Natural killer cell treated with Interleukin-12 subunit alpha and Interleukin-12 subunit beta and Interleukin-15 and Interleukin-18, amount 100 ng/mL, for 72 hours (primary cell): ENCODE measurements at regions not wholly inside any gene's neighbourhood (a gene's known extent, or its start where the extent isn't known, plus 50 kb on each side); places are given as distances from the start of the nearest gene placed in this dataset.

Source experiments
- ATAC-seq, 2 donors: fragments of 150-1000 bp; cut with Tn5 transposase in 1 of 2; sonication (Bioruptor Pico), chemical (Tn5 transposase) in 1 of 2; 2 replicates each; pipeline ENCODE4 v1.10.0; 2021
- DNase-seq: peaks from one replicate; pipeline ENCODE4 v3.0.0; 2022; ENCODE audit warnings: low spot score
- H3K27ac Mint-ChIP-seq, 2 donors: 1 replicate in 1 of 2; 2 replicates in 1 of 2; pipeline ENCODE4 v1.8.0; 2022; ENCODE audit warnings: mixed read lengths in 2 of 2, mild to moderate bottlenecking in 1 of 2, moderate library complexity in 1 of 2
- H3K27me3 Mint-ChIP-seq, 2 donors: 1 replicate in 1 of 2; 2 replicates in 1 of 2; pipeline ENCODE4 v1.8.0; 2022; ENCODE audit warnings: mixed read lengths in 2 of 2
- H3K36me3 Mint-ChIP-seq: one replicate; pipeline ENCODE4 v1.8.0; 2022; ENCODE audit warnings: mixed read lengths
- H3K4me1 Mint-ChIP-seq, 2 donors: 1 replicate in 1 of 2; 2 replicates in 1 of 2; pipeline ENCODE4 v1.8.0; 2022; ENCODE audit warnings: low read depth in 2 of 2, mixed read lengths in 2 of 2, mild to moderate bottlenecking in 1 of 2
- H3K4me3 Mint-ChIP-seq: one replicate; pipeline ENCODE4 v1.8.0; 2022; ENCODE audit warnings: mixed read lengths
- H3K9me3 Mint-ChIP-seq: 2 replicates; pipeline ENCODE4 v1.8.0; 2022; ENCODE audit warnings: mixed read lengths

DNA sequence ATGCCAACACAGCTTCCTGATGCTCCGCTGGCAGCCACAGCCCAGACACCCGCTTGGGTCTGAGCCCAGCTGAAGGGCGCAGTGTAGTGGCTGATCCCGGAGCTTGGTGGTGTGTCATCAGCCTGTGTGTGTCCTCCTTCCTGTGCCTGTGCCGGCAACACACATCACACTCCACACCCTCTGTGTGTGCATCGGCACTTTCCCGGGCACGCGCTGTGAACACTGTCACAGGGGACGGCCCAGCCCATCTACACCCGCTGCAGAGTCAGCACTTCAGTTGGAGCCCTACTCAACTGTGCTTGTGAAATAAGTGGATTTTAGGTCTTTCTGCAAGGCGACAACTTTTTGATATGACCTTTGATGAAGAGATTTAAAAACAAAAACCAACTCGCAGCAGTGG lies 189.4 kb downstream of the IRX2 start:
- no peak for DNase-seq
- no peaks in the 10 kb centered on the region for H3K36me3 Mint-ChIP-seq
- peaks cover 6% of the 10 kb centered on the region for H3K9me3 Mint-ChIP-seq
- no peak overlapping the region for H3K27ac Mint-ChIP-seq
- no peak overlapping the region for H3K4me3 Mint-ChIP-seq
- H3K4me1 Mint-ChIP-seq, result no peaks in the 10 kb centered on the region
- ATAC-seq, result no peak
- no peaks in the 10 kb centered on the region for H3K27me3 Mint-ChIP-seq

DNA sequence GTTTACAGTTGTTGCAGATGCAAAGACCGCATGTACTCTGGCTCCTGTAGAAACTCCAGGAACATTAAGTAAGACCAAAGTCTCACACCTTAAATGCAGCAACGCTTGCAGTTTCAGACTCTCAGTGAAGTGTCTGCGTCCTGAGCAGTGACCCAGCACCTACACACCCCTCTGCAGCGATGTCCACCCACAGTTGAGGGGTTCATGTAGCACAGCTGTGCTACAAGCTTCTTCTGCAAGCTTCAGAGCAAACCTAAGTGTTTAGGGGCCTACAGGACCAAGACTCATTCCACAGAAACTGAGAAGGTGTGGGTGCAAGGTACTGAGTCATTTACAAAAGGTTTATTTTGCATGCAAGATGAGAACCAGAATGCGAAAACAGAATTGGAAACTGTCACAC lies 191.0 kb downstream of the IRX2 start:
- H3K27ac Mint-ChIP-seq, result no peak overlapping the region
- no peaks in the 10 kb centered on the region for H3K36me3 Mint-ChIP-seq
- no peak for DNase-seq
- no peaks in the 10 kb centered on the region for H3K27me3 Mint-ChIP-seq
- H3K4me1 Mint-ChIP-seq, result no peaks in the 10 kb centered on the region
- H3K9me3 Mint-ChIP-seq, result peaks cover 9% of the 10 kb centered on the region
- no peak overlapping the region for H3K4me3 Mint-ChIP-seq
- no peak for ATAC-seq

DNA sequence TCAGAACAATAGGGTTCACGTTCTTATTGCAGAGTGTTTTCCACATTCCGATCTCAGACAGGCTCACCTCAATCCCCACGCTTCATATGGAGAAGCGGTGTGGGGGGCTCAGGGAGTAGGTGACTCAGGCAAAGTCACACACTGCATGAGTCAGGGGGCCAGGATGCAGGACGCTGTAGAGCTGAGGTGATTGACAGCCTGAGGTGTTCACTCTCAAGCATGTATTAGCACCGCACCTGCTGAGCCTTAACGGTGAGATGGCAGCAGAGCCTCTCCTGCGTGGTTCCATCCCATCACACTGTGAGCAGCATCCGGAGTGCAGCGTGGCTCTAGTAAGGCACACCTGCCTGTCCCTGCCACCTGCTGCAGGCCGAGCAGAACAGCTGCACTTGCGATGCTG lies 194.0 kb downstream of the IRX2 start:
- no peaks in the 10 kb centered on the region for H3K27me3 Mint-ChIP-seq
- no peak overlapping the region for H3K27ac Mint-ChIP-seq
- DNase-seq, result no peak
- no peak for ATAC-seq
- peaks cover 20% of the 10 kb centered on the region for H3K36me3 Mint-ChIP-seq
- no peaks in the 10 kb centered on the region for H3K4me1 Mint-ChIP-seq
- peaks cover 27% of the 10 kb centered on the region for H3K9me3 Mint-ChIP-seq
- H3K4me3 Mint-ChIP-seq, result no peak overlapping the region

DNA sequence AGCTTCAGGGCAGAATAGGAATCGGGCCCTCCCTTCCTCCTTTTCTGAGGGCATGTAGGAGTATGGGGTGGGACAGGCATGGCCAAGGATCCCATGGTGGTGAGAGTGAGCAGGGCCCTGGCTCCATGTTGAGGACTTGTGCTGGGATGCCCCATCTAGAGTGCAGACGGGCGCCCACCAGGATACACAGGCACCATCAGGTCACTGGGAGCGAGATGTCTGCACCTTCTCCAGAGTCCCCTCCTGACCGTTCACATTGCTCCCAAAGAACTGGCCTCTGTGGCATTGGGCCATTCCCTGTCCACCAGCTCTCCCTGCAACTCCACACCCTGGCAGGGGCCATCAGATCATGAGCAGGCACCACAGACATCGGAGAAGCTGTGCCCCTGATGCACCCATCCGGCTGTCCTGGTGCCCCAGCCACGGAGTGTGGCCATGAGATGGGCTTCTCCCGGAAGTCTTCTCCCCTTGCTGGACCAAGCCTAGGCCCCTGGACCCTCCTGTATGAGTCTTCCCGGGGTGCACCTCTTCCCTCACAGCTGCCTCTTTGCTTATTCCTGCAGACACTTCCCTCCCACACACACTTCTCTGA lies 195.0 kb downstream of the IRX2 start:
- Mint-ChIP-seq H3K27ac (no peak overlapping the region), H3K9me3 (peaks cover 27% of the 10 kb centered on the region), H3K36me3 (peaks cover 20% of the 10 kb centered on the region), H3K27me3 (no peaks in the 10 kb centered on the region), H3K4me3 (no peak overlapping the region), H3K4me1 (no peaks in the 10 kb centered on the region)
- ATAC-seq, result peak; percentile 32 to 41
- DNase-seq, result no peak

DNA sequence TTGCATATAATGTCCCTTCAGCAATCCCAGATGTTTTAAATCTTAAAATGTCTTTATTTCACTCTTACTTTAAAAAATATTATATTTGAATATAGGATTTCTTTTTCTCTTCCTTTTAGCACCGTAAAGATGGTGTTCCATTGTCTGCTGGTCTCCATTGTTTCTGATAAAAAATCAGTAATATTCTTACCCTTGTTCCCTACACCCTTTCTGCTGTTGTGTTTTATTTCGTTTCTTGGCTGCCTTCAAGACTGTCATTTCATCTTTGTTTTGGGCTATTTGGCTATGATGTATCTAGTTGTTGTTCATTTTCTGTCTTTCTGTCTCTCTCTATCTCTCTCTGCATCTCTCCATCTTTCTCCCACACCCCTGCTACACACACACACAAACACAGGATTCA lies 197.9 kb downstream of the IRX2 start:
- H3K9me3 Mint-ChIP-seq, result peaks cover 24% of the 10 kb centered on the region
- H3K4me3 Mint-ChIP-seq, result no peak overlapping the region
- ATAC-seq, result no peak

DNA sequence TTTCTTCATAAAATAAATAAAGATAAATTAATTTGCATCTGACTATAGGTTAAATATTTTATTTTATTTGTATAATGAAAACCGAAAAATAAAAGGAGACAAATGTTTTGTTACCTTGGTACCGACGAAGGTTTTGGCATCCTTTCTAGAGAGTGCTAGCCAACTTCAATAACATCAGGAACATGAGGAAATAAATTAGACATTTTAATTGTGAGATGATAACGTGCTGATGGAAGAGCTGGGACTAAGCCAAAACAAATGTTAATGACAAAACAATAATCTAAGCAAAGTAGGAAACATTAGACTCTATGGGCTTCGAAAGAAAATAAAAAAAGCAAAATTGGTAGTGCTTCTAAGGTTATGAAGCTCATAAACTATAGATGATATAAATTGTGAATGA lies 201.0 kb downstream of the IRX2 start:
- Mint-ChIP-seq H3K36me3 (peaks cover 20% of the 10 kb centered on the region), H3K4me1 (no peaks in the 10 kb centered on the region), H3K27me3 (no peaks in the 10 kb centered on the region), H3K27ac (no peak overlapping the region), H3K4me3 (no peak overlapping the region), H3K9me3 (peaks cover 18% of the 10 kb centered on the region)
- ATAC-seq, result no peak
- DNase-seq, result no peak

More for the DNA sequence above, 197.9 kb downstream of the IRX2 start:
- H3K27ac Mint-ChIP-seq, result no peak overlapping the region
- DNase-seq, result no peak
- peaks cover 20% of the 10 kb centered on the region for H3K36me3 Mint-ChIP-seq
- no peaks in the 10 kb centered on the region for H3K27me3 Mint-ChIP-seq
- H3K4me1 Mint-ChIP-seq, result no peaks in the 10 kb centered on the region

DNA sequence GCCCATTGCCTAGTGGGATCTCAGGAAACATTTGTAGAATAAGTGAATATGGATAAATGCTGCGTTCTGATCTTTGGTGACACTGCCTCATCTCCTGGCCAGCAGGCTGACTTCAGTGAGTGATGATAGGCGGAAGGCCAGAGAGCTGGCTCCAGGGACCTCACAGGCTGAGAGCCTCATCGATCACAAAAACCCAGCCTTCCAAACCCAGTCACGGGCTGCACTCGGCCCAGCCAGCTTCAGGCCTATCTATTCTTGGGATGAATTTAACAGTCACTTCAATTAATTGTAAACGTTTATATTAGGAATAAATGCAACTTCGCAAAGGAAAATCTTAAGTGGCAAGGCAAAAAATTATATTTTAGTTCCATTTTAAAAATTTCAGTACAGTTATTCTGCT lies 201.6 kb downstream of the IRX2 start:
- peaks cover 14% of the 10 kb centered on the region for H3K9me3 Mint-ChIP-seq
- ATAC-seq (no peak), DNase-seq (no peak)
- no peak overlapping the region for H3K27ac Mint-ChIP-seq
- H3K27me3 Mint-ChIP-seq, result no peaks in the 10 kb centered on the region
- H3K4me1 Mint-ChIP-seq, result no peaks in the 10 kb centered on the region
- H3K4me3 Mint-ChIP-seq, result no peak overlapping the region
- H3K36me3 Mint-ChIP-seq, result peaks cover 15% of the 10 kb centered on the region

DNA sequence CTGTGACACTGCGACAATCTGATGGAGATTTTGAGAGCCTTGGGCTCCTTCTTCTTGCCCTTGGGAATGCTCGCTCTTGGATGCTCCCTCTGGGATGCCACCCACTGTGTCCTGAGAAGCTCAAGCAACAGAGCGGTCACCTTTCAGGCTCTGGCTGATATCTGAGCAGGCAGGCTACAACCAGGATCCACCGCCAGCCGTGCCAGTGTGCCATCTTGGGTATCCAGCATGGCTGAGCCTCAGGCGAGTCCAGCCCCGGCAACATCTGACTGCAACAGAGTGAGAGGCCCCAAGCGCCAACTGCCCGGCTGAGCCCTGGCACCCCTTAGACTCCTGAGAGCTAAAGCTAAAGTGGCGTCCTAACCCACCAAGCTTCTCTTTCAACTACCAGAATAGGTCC lies 202.1 kb downstream of the IRX2 start:
- H3K9me3 Mint-ChIP-seq, result peaks cover 8% of the 10 kb centered on the region
- peak in 1 of 2 donors; percentile 15 for ATAC-seq
- no peaks in the 10 kb centered on the region for H3K4me1 Mint-ChIP-seq
- no peak overlapping the region for H3K4me3 Mint-ChIP-seq
- peaks cover 9% of the 10 kb centered on the region for H3K36me3 Mint-ChIP-seq
- no peak overlapping the region for H3K27ac Mint-ChIP-seq
- no peaks in the 10 kb centered on the region for H3K27me3 Mint-ChIP-seq
- DNase-seq, result no peak

DNA sequence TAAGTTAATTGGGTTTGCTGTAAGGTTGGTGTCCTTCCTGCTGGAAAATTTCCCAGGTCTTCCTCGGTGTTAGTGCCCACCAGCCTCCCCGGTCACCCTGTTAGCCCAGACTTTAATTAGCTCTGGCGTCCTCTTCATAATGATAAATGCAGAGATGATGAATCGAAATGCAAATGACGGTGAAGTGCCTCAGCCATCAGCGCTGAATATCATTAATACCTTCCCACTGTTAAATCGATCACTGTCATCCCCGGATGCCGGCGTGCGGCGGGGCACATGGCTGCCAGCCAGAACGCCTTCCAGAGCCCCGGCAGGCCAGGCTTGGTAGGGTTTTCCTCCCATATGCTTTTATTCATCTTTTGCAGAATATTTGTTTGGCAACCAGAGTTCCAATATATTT lies 204.5 kb downstream of the IRX2 start:
- ATAC-seq, result no peak
- no peak for DNase-seq
- no peaks in the 10 kb centered on the region for H3K27me3 Mint-ChIP-seq
- H3K36me3 Mint-ChIP-seq, result no peaks in the 10 kb centered on the region
- no peaks in the 10 kb centered on the region for H3K9me3 Mint-ChIP-seq
- H3K4me1 Mint-ChIP-seq, result no peaks in the 10 kb centered on the region
- H3K4me3 Mint-ChIP-seq, result no peak overlapping the region
- no peak overlapping the region for H3K27ac Mint-ChIP-seq

DNA sequence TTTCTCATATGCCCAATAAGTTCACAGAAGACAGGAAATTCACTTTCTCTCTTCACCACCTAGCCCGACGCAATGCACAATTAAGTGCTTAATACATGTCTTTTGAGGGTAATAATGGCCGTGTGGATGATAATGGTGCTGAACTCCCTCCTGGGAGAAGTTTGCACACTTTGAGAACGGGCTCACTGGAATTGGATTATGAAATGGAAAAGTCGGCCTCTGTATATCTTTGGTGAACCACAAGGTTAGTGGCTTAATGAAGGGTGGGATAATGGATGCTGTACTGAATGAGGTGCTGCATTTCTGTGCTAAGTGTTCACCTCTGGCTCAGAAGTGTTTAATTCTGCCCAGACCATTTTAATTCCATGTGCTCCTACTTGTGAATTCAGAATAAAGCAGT lies 207.5 kb downstream of the IRX2 start:
- no peak for DNase-seq
- no peak overlapping the region for H3K27ac Mint-ChIP-seq
- H3K27me3 Mint-ChIP-seq, result no peaks in the 10 kb centered on the region
- H3K4me1 Mint-ChIP-seq, result no peaks in the 10 kb centered on the region
- no peak overlapping the region for H3K4me3 Mint-ChIP-seq
- H3K9me3 Mint-ChIP-seq, result peaks cover 14% of the 10 kb centered on the region
- no peak for ATAC-seq
- no peaks in the 10 kb centered on the region for H3K36me3 Mint-ChIP-seq

DNA sequence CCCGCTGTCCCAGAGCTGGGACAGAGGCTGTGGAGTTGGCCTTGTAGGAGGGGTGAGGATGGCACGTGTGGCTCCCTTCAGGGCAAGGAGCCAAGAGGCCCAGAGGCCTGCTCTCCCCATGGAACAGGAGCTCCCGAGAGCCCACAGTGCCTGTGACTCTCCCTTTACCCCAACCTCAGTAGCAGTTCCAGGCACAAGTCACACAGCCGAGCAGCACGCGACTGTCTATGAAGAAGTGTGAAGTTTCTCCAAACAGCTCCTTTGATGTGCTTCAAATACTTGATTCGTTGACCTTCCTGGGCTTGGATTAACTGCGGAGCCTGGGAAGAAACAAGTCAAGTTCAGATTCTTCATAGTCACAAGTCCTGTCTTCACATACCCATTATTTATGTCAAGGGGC lies 208.7 kb downstream of the IRX2 start:
- no peaks in the 10 kb centered on the region for H3K4me1 Mint-ChIP-seq
- no peaks in the 10 kb centered on the region for H3K36me3 Mint-ChIP-seq
- H3K27ac Mint-ChIP-seq, result no peak overlapping the region

DNA sequence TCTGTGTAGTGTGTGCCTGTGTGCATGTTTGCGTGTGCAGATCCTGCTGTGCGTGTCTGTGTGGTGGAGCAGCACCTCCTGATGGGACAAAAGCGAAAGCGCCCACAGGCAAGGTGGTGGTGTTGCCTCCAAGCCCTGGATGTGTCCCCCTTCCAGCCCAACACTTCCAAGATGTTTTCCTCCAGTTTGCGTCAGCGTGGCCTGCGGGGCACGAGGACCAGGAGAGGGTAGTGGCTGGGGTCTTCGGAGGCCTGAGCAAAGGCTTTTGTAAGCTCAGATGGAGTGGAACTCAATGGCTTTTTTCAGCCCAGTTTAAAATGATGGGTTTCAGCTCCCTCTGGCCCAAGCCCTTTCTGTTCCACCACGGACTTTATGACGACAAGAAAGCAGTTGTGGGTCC lies 209.5 kb downstream of the IRX2 start:
- no peaks in the 10 kb centered on the region for H3K36me3 Mint-ChIP-seq
- H3K27ac Mint-ChIP-seq, result no peak overlapping the region

More for the DNA sequence above, 208.7 kb downstream of the IRX2 start:
- DNase-seq, result no peak
- no peak for ATAC-seq
- peaks cover 14% of the 10 kb centered on the region for H3K9me3 Mint-ChIP-seq
- H3K4me3 Mint-ChIP-seq, result no peak overlapping the region
- no peaks in the 10 kb centered on the region for H3K27me3 Mint-ChIP-seq

DNA sequence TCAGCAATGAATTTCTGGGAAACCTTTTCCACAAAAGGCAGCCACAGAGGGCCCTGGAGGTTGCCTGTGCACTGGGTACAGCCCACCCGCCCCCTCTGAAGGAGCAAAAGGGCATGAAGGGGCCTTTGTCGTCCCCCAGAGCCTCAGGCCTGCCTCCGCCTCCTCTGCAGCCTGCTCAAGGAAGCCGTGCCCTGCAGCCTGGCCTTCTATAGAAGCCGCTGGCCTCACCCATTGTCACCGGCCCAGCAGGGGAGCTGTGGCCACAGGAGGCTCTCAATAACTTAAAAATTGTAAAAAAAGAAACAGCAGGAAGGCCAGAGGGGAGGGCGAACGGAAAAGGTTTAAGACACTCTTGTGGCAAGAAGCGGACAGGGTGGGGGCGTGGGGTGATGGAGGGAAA lies 213.3 kb downstream of the IRX2 start:
- ATAC-seq (no peak), DNase-seq (no peak)
- H3K27ac Mint-ChIP-seq, result no peak overlapping the region
- no peak overlapping the region for H3K4me3 Mint-ChIP-seq
- H3K4me1 Mint-ChIP-seq, result no peaks in the 10 kb centered on the region
- peaks cover 0 to 3% of the 10 kb centered on the region in 2 donors for H3K27me3 Mint-ChIP-seq
- H3K9me3 Mint-ChIP-seq, result peaks cover 14% of the 10 kb centered on the region
- no peaks in the 10 kb centered on the region for H3K36me3 Mint-ChIP-seq

More for the DNA sequence above, 209.5 kb downstream of the IRX2 start:
- Mint-ChIP-seq H3K4me1 (no peaks in the 10 kb centered on the region), H3K27me3 (peaks cover 0 to 3% of the 10 kb centered on the region in 2 donors), H3K9me3 (peaks cover 14% of the 10 kb centered on the region), H3K4me3 (no peak overlapping the region)
- no peak for DNase-seq
- ATAC-seq, result no peak

DNA sequence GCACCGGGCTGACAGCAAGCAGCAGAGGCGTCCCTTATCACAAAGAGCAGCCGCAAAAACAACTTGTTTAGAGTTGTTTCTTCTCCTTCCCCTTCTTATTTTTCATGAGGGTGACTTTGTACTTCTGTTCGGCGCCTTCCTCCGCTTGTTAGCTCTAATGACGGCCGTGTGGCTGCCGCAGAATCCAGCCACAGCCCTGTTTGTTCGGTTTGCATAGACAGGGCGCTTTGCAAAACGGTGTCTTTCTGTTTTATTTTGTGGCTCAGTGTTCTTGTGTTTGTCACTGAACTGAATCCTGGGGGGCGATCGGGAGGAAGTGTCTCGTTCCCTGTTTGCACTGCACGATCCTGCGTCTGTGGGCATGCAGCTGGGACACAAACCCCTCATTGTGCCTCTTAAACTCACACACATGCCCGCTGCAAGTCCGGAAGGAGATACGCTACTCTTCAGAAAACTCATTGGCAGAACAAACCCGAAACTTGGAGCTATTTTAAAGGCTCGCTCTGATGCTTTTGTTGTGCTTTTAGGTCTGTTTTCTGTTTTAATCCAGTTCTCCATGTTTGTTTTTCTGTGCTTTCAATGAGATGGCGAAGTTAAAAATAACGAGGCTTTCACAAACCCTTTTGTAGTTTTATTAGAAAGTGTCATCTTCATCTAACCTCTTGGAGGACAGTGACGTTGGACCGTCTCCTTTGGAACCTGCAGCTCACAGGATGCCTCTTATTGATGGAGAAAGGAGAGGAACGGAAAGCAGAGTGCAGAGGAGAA lies 213.9 kb downstream of the IRX2 start:
- Mint-ChIP-seq H3K4me3 (no peak overlapping the region), H3K4me1 (no peaks in the 10 kb centered on the region), H3K9me3 (peaks cover 14% of the 10 kb centered on the region), H3K27ac (no peak overlapping the region), H3K27me3 (peaks cover 0 to 3% of the 10 kb centered on the region in 2 donors), H3K36me3 (no peaks in the 10 kb centered on the region)
- ATAC-seq (no peak), DNase-seq (no peak)
